HG03469 (cell line): ENCODE measurements at regions not wholly inside any gene's neighbourhood (a gene's known extent, or its start where the extent isn't known, plus 50 kb on each side); places are given as distances from the start of the nearest gene placed in this dataset.

Source experiments
- ATAC-seq: cut with Tn5 transposase; IDR thresholded peaks from one replicate; pipeline ENCODE4 v1.9.1; 2021; ENCODE audit warnings: mild to moderate bottlenecking, moderate library complexity, moderate number of reproducible peaks; ENCODE audit not compliant: unreplicated experiment

DNA sequence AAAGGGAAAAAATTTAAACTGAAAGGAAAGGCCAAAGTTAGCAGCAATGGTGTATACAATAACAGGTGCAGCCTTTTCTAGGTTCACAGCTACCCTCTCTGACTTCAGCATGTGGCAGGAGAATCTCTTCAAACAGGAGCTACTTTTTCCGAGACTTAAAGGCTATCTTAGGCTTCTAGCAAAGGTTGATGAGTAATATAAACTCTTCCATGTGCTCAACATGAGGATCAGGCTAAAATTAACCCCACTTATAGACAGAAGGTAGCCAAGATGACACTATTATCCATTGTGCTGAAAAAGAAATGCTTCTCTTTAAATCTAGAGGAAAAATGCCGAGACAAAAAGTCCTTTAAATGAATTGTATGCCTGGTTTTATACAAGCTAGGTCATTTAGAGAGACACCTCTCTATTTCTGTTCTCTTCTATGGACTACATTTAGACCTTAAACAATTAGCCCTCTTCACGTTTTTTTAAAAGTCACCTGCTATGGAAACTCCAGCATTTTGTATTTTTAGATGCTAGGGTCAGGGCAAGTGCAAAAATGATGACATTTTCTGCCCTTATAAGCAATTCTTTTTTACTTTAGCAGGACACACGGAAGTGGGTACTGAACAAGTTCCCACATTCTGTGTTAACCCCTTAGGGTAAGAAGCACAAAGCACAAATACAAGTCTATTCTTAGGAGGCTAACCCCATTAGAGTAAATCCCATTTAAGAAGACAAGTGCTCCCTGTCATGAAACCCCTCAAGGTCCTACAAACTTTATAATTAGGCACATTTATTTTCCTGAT is 216.8 kb upstream of the CITED2 start:
- no peak for ATAC-seq

- ATAC-seq = no peak
Measured at GRCh38 chr6:139590206-139590605, 215.8 kb upstream of the CITED2 start.

- no peak for ATAC-seq
Measured at GRCh38 chr6:139588734-139589593, 214.5 kb upstream of the CITED2 start.

GRCh38 chr6:139588076-139588639 is 213.7 kb upstream of the CITED2 start:
- no peak for ATAC-seq

GRCh38 chr6:139587469-139587868 is 213.0 kb upstream of the CITED2 start:
- no peak for ATAC-seq

GRCh38 chr6:139586273-139586672 is 211.8 kb upstream of the CITED2 start:
- no peak for ATAC-seq

DNA sequence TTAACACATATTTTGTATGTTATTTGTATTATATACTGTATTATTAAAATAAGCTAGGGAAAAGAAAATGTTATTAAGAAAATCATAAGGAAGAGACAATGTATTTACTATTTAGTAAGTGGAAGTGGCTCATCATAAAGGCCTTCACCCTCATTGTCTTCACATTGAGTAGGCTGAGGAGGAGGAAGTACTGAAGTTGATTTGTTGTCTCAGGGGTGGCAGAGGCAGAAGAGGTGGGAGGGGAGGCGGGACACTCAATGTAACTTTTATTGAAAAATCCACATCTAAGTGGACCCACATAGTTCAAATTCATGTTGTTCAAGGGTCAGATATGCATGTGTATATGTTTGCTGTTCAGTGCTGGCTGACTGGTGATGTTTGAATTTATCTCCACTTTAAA is 210.2 kb upstream of the CITED2 start:
- no peak for ATAC-seq

- no peak for ATAC-seq
Measured at GRCh38 chr6:139583420-139583819, 209.0 kb upstream of the CITED2 start.

- no peak for ATAC-seq
Measured at GRCh38 chr6:139582956-139583355, 208.5 kb upstream of the CITED2 start.

DNA sequence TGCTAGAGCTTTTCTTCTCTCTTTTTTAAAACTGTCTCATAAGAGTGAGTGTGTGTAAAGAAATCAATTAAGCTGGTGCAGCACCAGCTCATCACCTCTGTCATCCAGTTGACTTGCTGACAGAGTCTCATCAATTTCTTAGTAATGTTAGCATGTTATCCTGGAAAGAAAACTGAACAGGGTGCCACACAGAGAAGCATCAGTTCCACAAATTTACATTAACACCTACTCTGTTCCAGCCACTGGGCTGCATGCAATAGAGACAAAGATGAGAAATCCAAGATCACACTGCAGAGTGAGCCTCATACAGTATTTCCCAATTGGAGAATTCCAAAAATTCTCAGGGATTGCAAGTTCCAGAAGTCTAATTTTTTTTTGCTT is 207.0 kb upstream of the CITED2 start:
- ATAC-seq = no peak

- peak; percentile 85 for ATAC-seq
Measured at GRCh38 chr6:139580592-139581484, 206.4 kb upstream of the CITED2 start.

GRCh38 chr6:139577763-139578604 is 203.5 kb upstream of the CITED2 start:
- ATAC-seq = no peak

DNA sequence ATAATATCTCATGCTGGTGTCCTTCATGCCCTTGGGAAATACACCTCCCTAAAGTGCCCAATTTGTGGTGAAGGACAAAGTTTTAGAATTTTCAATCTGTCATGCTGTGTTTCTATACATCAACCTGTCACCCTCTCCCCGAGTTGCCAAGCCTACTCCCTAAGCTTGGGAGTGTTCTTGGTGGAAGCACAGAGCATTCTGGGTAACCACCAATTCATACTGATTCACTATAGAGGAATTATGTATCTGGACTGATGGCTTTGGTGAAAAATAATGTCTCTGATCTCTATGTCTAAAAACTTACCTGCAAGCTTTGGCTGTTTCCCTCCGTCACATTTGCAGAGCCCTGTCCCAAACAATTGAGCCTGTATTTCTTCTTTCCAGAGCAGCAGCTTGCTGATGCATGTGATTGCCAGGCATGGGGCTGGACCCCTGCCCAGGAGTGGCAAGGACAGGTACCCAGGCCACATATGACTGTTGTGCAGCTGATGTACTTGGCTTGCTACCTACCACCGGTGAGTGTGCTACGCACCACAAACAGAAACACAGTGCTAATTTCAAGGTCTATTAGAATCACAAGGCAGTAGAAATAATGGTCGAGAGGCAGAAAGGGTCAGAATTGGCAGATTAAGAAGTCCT is 202.8 kb upstream of the CITED2 start:
- ATAC-seq = no peak

- ATAC-seq = no peak
Measured at GRCh38 chr6:139572001-139572400, 197.6 kb upstream of the CITED2 start.

GRCh38 chr6:139570166-139570565 is 195.7 kb upstream of the CITED2 start:
- ATAC-seq = no peak

DNA sequence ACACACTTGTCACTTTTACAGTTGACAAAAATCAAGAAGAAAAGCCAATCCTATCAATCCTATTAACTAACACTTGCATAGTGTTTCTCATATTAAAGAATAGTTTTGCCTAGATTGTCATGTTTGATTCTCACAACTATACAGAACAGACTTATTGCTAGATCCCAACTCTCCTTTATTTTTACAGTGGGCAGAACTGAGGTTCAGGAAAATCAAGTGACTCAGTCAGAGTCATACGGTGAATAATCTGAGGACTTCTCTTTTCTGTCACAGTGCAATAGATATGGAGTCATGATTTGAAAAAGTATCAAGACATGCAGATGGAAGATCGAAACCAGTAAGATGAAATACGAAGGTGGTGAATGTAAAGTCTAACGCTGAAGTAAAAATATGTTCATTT is 195.1 kb upstream of the CITED2 start:
- ATAC-seq = no peak

GRCh38 chr6:139568956-139569538 is 194.6 kb upstream of the CITED2 start:
- no peak for ATAC-seq

DNA sequence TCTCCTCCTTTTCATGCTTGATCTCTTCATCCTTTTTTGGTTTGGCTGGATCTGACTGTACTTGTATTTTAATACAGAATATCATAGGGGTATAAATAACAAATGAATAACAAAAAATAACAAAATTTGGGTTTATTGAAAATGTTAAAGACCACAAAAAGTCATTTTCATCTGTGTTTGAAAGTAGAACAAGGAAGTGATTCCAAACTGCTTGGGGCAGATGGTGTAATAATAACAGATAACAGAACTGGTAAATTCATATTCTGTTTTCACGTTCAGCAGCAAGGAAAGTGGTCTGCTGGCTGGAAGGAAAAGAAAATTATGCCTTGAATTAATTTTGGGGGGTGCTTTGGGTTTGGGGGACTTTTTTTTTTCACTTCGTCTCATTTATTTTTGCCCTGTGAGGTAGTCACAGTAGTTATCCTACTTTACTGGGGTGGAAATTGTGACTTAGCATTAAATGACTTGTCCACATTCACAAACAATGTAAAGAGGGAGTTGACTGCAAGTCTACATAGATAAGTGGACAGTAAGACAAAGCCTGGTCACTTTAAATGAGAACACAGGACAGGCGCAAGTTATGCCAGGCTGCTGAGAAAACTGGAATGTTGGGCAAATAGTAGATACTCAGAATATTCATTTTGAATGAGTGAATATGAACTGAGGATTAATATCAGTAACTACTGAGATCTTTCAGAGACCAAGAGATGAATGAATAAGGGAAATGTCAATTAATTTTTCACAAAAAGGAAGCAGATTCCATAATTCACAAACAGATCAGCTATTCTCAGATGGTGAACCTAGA is 193.9 kb upstream of the CITED2 start:
- no peak for ATAC-seq
